GM06990 (cell line): ENCODE measurements at regions not wholly inside any gene's neighbourhood (a gene's known extent, or its start where the extent isn't known, plus 50 kb on each side); places are given as distances from the start of the nearest gene placed in this dataset.
A peak's percentile ranks its signal among the peaks of the same experiment; 100 is the strongest.

Source experiments
- DNase-seq: peaks from one replicate; pipeline ENCODE4 v3.0.0-alpha.2; 2011; ENCODE audit not compliant: insufficient read length; ENCODE audit errors: extremely low read depth
- H3K27me3 ChIP-seq: replicated peaks from 2 replicates; pipeline ENCODE4 v1.6.0; 2011; ENCODE audit warnings: low read length; ENCODE audit not compliant: control insufficient read depth, insufficient read depth
- H3K36me3 ChIP-seq: 2 replicates; pipeline ENCODE4 v1.5.1; 2011; ENCODE audit warnings: low read length; ENCODE audit not compliant: control insufficient read depth, insufficient read depth
- H3K4me3 ChIP-seq: replicated peaks from 2 replicates; pipeline ENCODE4 v1.5.1; 2011; ENCODE audit warnings: low read depth, mild to moderate bottlenecking, control low read depth, low read length
- CTCF ChIP-seq: IDR thresholded peaks from 2 replicates; pipeline ENCODE4 v1.5.1; 2011; ENCODE audit warnings: low read length, control low read depth, mild to moderate bottlenecking, inconsistent platforms; ENCODE audit not compliant: insufficient read depth, poor library complexity, severe bottlenecking

- TF ChIP-seq CTCF: no peak
- DNase-seq: no peak
- H3K4me3 ChIP-seq: no peak overlapping the region
- H3K36me3 ChIP-seq: no peaks in the 10 kb centered on the region
- no peaks in the 10 kb centered on the region for H3K27me3 ChIP-seq
These were observed 436.7 kb downstream of the CCSER2 start for GRCh38 chr10:84765086-84765485.

GRCh38 chr10:84765656-84766055, 437.3 kb downstream of the CCSER2 start:
- no peak for TF ChIP-seq CTCF
- no peak for DNase-seq
- Histone ChIP-seq H3K4me3 (no peak overlapping the region), H3K27me3 (no peaks in the 10 kb centered on the region), H3K36me3 (no peaks in the 10 kb centered on the region)

- Histone ChIP-seq H3K27me3 (no peaks in the 10 kb centered on the region), H3K36me3 (no peaks in the 10 kb centered on the region), H3K4me3 (no peak overlapping the region)
- no peak for TF ChIP-seq CTCF
- no peak for DNase-seq
These were observed 438.5 kb downstream of the CCSER2 start for GRCh38 chr10:84766923-84767322.

GRCh38 chr10:84768132-84768531, 439.7 kb downstream of the CCSER2 start:
- H3K4me3 ChIP-seq: no peak overlapping the region
- TF ChIP-seq CTCF: no peak
- no peaks in the 10 kb centered on the region for H3K36me3 ChIP-seq
- no peak for DNase-seq
- no peaks in the 10 kb centered on the region for H3K27me3 ChIP-seq

GRCh38 chr10:84770824-84771223, 442.4 kb downstream of the CCSER2 start:
- Histone ChIP-seq H3K36me3 (no peaks in the 10 kb centered on the region), H3K27me3 (no peaks in the 10 kb centered on the region), H3K4me3 (no peak overlapping the region)
- TF ChIP-seq CTCF: no peak
- DNase-seq: no peak

GRCh38 chr10:84783386-84783785, 455.0 kb downstream of the CCSER2 start:
- H3K36me3 ChIP-seq: no peaks in the 10 kb centered on the region
- H3K4me3 ChIP-seq: no peak overlapping the region
- no peaks in the 10 kb centered on the region for H3K27me3 ChIP-seq
- DNase-seq: no peak
- TF ChIP-seq CTCF: peak; percentile 73
